Naive thymus-derived CD8-positive, alpha-beta T cell (primary cell): ENCODE measurements at regions not wholly inside any gene's neighbourhood (a gene's known extent, or its start where the extent isn't known, plus 50 kb on each side); places are given as distances from the start of the nearest gene placed in this dataset.
"Not testable (repeated sequence)": the region's sequence is repeated elsewhere in the genome, so short reads cannot be mapped to it uniquely, and the experiment has no call there.

Experiments
- ATAC-seq, 2 donors: fragments of 150-1000 bp; cut with Tn5 transposase in 1 of 2; sonication (Bioruptor Pico), chemical (Tn5 transposase) in 1 of 2; 1 replicate in 1 of 2; 2 replicates in 1 of 2; pipeline ENCODE4 v1.10.0; 2021; ENCODE audit warnings: mild to moderate bottlenecking in 2 of 2, moderate library complexity in 2 of 2
- POLR2A ChIA-PET: fragments of 350-600 bp; sonication (Branson Sonifier 250); formaldehyde crosslinking; loops from one replicate; lab custom pipeline; 2021; ENCODE audit warnings: antibody characterized with exemption; lab: Charles Lee
- DNase-seq, 10 donors: peaks; one replicate each; pipeline versions ENCODE4 v3.0.0 to v3.0.0-alpha.2; 2020 to 2022
- H3K27ac Mint-ChIP-seq, 10 donors: one replicate each; pipeline ENCODE4 v1.8.0; 2020 to 2022; ENCODE audit warnings: mild to moderate bottlenecking in 10 of 10, mixed read lengths in 10 of 10, moderate library complexity in 4 of 10, inconsistent platforms in 1 of 10
- H3K27me3 Mint-ChIP-seq, 5 donors: one replicate each; pipeline ENCODE4 v1.8.0; 2021 to 2022; ENCODE audit warnings: mixed read lengths in 5 of 5
- H3K36me3 Mint-ChIP-seq, 3 donors: one replicate each; pipeline ENCODE4 v1.8.0; 2020 to 2022; ENCODE audit warnings: mixed read lengths in 3 of 3, mild to moderate bottlenecking in 2 of 3, inconsistent platforms in 1 of 3
- H3K4me1 Mint-ChIP-seq, 4 donors: one replicate each; pipeline ENCODE4 v1.8.0; 2021 to 2022; ENCODE audit warnings: mixed read lengths in 4 of 4
- H3K4me3 Mint-ChIP-seq, 10 donors: one replicate each; pipeline ENCODE4 v1.8.0; 2020 to 2022; ENCODE audit warnings: mild to moderate bottlenecking in 10 of 10, mixed read lengths in 10 of 10, moderate library complexity in 6 of 10, inconsistent platforms in 1 of 10
- H3K9me3 Mint-ChIP-seq, 9 donors: one replicate each; pipeline ENCODE4 v1.8.0; 2020 to 2022; ENCODE audit warnings: mixed read lengths in 9 of 9, mild to moderate bottlenecking in 3 of 9, inconsistent platforms in 1 of 9, moderate library complexity in 1 of 9

- no peaks in the 10 kb centered on the region for H3K27me3 Mint-ChIP-seq
- POLR2A ChIA-PET, result no interaction called here
- H3K9me3 Mint-ChIP-seq, result peaks cover 0 to 10% (median 1%) of the 10 kb centered on the region in 9 donors
- ATAC-seq (no peak), DNase-seq (no peak)
- no peak overlapping the region for H3K4me3 Mint-ChIP-seq
- H3K36me3 Mint-ChIP-seq, result no peaks in the 10 kb centered on the region
- H3K27ac Mint-ChIP-seq, result no peak overlapping the region
- no peaks in the 10 kb centered on the region for H3K4me1 Mint-ChIP-seq
Measured at GRCh38 chr13:58999851-59000250, 1163.9 kb downstream of the DIAPH3 start.

GRCh38 chr13:59000770-59001169 lies 1163.0 kb downstream of the DIAPH3 start:
- no peaks in the 10 kb centered on the region for H3K36me3 Mint-ChIP-seq
- no peaks in the 10 kb centered on the region for H3K4me1 Mint-ChIP-seq
- DNase-seq (no peak), ATAC-seq (no peak)
- POLR2A ChIA-PET, result no interaction called here
- H3K4me3 Mint-ChIP-seq, result no peak overlapping the region
- H3K9me3 Mint-ChIP-seq, result peaks cover 0 to 10% (median 0%) of the 10 kb centered on the region in 9 donors
- no peak overlapping the region for H3K27ac Mint-ChIP-seq
- H3K27me3 Mint-ChIP-seq, result no peaks in the 10 kb centered on the region

- DNase-seq (no peak), ATAC-seq (no peak)
- H3K36me3 Mint-ChIP-seq, result no peaks in the 10 kb centered on the region
- POLR2A ChIA-PET, result no interaction called here
- no peak overlapping the region for H3K27ac Mint-ChIP-seq
- no peak overlapping the region for H3K4me3 Mint-ChIP-seq
- no peaks in the 10 kb centered on the region for H3K4me1 Mint-ChIP-seq
- H3K27me3 Mint-ChIP-seq, result no peaks in the 10 kb centered on the region
- peaks cover 0 to 12% (median 0%) of the 10 kb centered on the region in 9 donors for H3K9me3 Mint-ChIP-seq
Measured at GRCh38 chr13:59012731-59013130, 1151.0 kb downstream of the DIAPH3 start.

GRCh38 chr13:59016250-59016649 lies 1147.5 kb downstream of the DIAPH3 start:
- POLR2A ChIA-PET, result no interaction called here
- ATAC-seq (no peak), DNase-seq (no peak)
- Mint-ChIP-seq H3K36me3 (no peaks in the 10 kb centered on the region), H3K4me1 (no peaks in the 10 kb centered on the region), H3K27ac (no peak overlapping the region), H3K9me3 (peaks cover 0 to 8% (median 0%) of the 10 kb centered on the region in 9 donors), H3K4me3 (no peak overlapping the region), H3K27me3 (no peaks in the 10 kb centered on the region)

- Mint-ChIP-seq H3K4me1 (no peaks in the 10 kb centered on the region), H3K36me3 (no peaks in the 10 kb centered on the region), H3K27me3 (no peaks in the 10 kb centered on the region), H3K4me3 (no peak overlapping the region), H3K27ac (no peak overlapping the region), H3K9me3 (peaks cover 0 to 8% (median 2%) of the 10 kb centered on the region in 9 donors)
- DNase-seq (no peak), ATAC-seq (no peak)
- POLR2A ChIA-PET, result no interaction called here
Measured at GRCh38 chr13:59024434-59024833, 1139.3 kb downstream of the DIAPH3 start.

GRCh38 chr13:59034198-59034597 lies 1129.5 kb downstream of the DIAPH3 start:
- Mint-ChIP-seq H3K4me1 (no peaks in the 10 kb centered on the region), H3K27ac (no peak overlapping the region), H3K36me3 (no peaks in the 10 kb centered on the region), H3K4me3 (no peak overlapping the region), H3K27me3 (no peaks in the 10 kb centered on the region), H3K9me3 (peaks cover 0 to 12% (median 4%) of the 10 kb centered on the region in 9 donors)
- POLR2A ChIA-PET, result no interaction called here
- DNase-seq (no peak), ATAC-seq (no peak)

GRCh38 chr13:59038824-59039223 lies 1124.9 kb downstream of the DIAPH3 start:
- Mint-ChIP-seq H3K9me3 (peaks cover 0 to 24% (median 2%) of the 10 kb centered on the region in 9 donors), H3K4me1 (no peaks in the 10 kb centered on the region), H3K36me3 (no peaks in the 10 kb centered on the region), H3K4me3 (no peak overlapping the region), H3K27me3 (no peaks in the 10 kb centered on the region), H3K27ac (no peak overlapping the region)
- no peak for DNase-seq
- no peak for ATAC-seq
- POLR2A ChIA-PET, result no interaction called here

GRCh38 chr13:59043016-59043415 lies 1120.7 kb downstream of the DIAPH3 start:
- Mint-ChIP-seq H3K27ac (no peak overlapping the region), H3K4me1 (no peaks in the 10 kb centered on the region), H3K36me3 (no peaks in the 10 kb centered on the region), H3K9me3 (peaks cover 0 to 24% (median 0%) of the 10 kb centered on the region in 9 donors), H3K27me3 (no peaks in the 10 kb centered on the region), H3K4me3 (no peak overlapping the region)
- POLR2A ChIA-PET, result no interaction called here
- ATAC-seq (no peak), DNase-seq (no peak)

- DNase-seq, result no peak
- Mint-ChIP-seq H3K27ac (no peak overlapping the region), H3K4me1 (no peaks in the 10 kb centered on the region), H3K27me3 (peaks cover 0 to 1% (median 0%) of the 10 kb centered on the region in 5 donors), H3K4me3 (no peak overlapping the region), H3K9me3 (peaks cover 0 to 15% (median 0%) of the 10 kb centered on the region in 9 donors), H3K36me3 (no peaks in the 10 kb centered on the region)
- ATAC-seq, result no peak
- POLR2A ChIA-PET, result no interaction called here
Measured at GRCh38 chr13:59047546-59047945, 1116.2 kb downstream of the DIAPH3 start.

- no peak overlapping the region for H3K4me3 Mint-ChIP-seq
- DNase-seq (no peak), ATAC-seq (no peak)
- no peaks in the 10 kb centered on the region for H3K4me1 Mint-ChIP-seq
- H3K9me3 Mint-ChIP-seq, result no peaks in the 10 kb centered on the region
- no peaks in the 10 kb centered on the region for H3K36me3 Mint-ChIP-seq
- POLR2A ChIA-PET, result no interaction called here
- H3K27ac Mint-ChIP-seq, result no peak overlapping the region
- no peaks in the 10 kb centered on the region for H3K27me3 Mint-ChIP-seq
Measured at GRCh38 chr13:59061621-59062020, 1102.1 kb downstream of the DIAPH3 start.

GRCh38 chr13:59064042-59064441 lies 1099.7 kb downstream of the DIAPH3 start:
- no peaks in the 10 kb centered on the region for H3K27me3 Mint-ChIP-seq
- no peak for ATAC-seq
- no peaks in the 10 kb centered on the region for H3K9me3 Mint-ChIP-seq
- no peak overlapping the region for H3K27ac Mint-ChIP-seq
- DNase-seq, result no peak
- POLR2A ChIA-PET, result no interaction called here
- H3K4me3 Mint-ChIP-seq, result no peak overlapping the region
- H3K36me3 Mint-ChIP-seq, result no peaks in the 10 kb centered on the region
- no peaks in the 10 kb centered on the region for H3K4me1 Mint-ChIP-seq

- DNase-seq, ATAC-seq, H3K4me3 Mint-ChIP-seq, POLR2A ChIA-PET, H3K4me1 Mint-ChIP-seq, H3K27ac Mint-ChIP-seq: not testable (repeated sequence)
- Mint-ChIP-seq H3K36me3 (peaks cover 0 to 12% (median 3%) of the 10 kb centered on the region in 3 donors), H3K9me3 (peaks cover 3 to 43% (median 23%) of the 10 kb centered on the region in 9 donors), H3K27me3 (peaks cover 0 to 16% (median 0%) of the 10 kb centered on the region in 5 donors)
Measured at GRCh38 chr13:59076386-59076785, 1087.3 kb downstream of the DIAPH3 start.

GRCh38 chr13:59086147-59086546 lies 1077.6 kb downstream of the DIAPH3 start:
- no peak overlapping the region for H3K4me3 Mint-ChIP-seq

GRCh38 chr13:59088716-59089115 lies 1075.0 kb downstream of the DIAPH3 start:
- POLR2A ChIA-PET, result no interaction called here

More at GRCh38 chr13:59086147-59086546, 1077.6 kb downstream of the DIAPH3 start:
- ATAC-seq (no peak), DNase-seq (no peak)
- no peaks in the 10 kb centered on the region for H3K36me3 Mint-ChIP-seq
- H3K9me3 Mint-ChIP-seq, result peaks cover 0 to 17% (median 1%) of the 10 kb centered on the region in 9 donors
- H3K4me1 Mint-ChIP-seq, result no peaks in the 10 kb centered on the region
- POLR2A ChIA-PET, result no interaction called here
- H3K27ac Mint-ChIP-seq, result no peak overlapping the region
- peaks cover 0 to 4% (median 0%) of the 10 kb centered on the region in 5 donors for H3K27me3 Mint-ChIP-seq

More at GRCh38 chr13:59088716-59089115, 1075.0 kb downstream of the DIAPH3 start:
- no peaks in the 10 kb centered on the region for H3K27me3 Mint-ChIP-seq
- H3K9me3 Mint-ChIP-seq, result peaks cover 0 to 4% (median 0%) of the 10 kb centered on the region in 9 donors
- no peak overlapping the region for H3K4me3 Mint-ChIP-seq
- H3K36me3 Mint-ChIP-seq, result no peaks in the 10 kb centered on the region
- H3K4me1 Mint-ChIP-seq, result no peaks in the 10 kb centered on the region
- DNase-seq (no peak), ATAC-seq (no peak)
- H3K27ac Mint-ChIP-seq, result no peak overlapping the region
